K562 (cell line): ENCODE measurements at regions not wholly inside any gene's neighbourhood (a gene's known extent, or its start where the extent isn't known, plus 50 kb on each side); places are given as distances from the start of the nearest gene placed in this dataset.

ENCODE experiments used
- ATF1 ChIP-seq, 2 experiments: fragments of 450-650 bp in 1 of 2; IDR thresholded peaks; 2 replicates each; pipeline ENCODE4 v1.6.1; 2016; ENCODE audit warnings: missing compliant biosample characterization in 1 of 2, missing genetic modification characterization in 1 of 2
- CBX8 ChIP-seq: fragments of 200-600 bp; sonication (generic); IDR thresholded peaks from 2 replicates; pipeline ENCODE4 v1.6.1; 2012; ENCODE audit warnings: borderline replicate concordance, mixed run types, low read depth, mild to moderate bottlenecking, moderate library complexity, mixed read lengths, low read length, control low read depth, inconsistent platforms; ENCODE audit not compliant: poor library complexity, severe bottlenecking; ENCODE audit errors: extremely low read depth
- E2F6 ChIP-seq, 2 experiments: IDR thresholded peaks; 2 replicates each; pipeline ENCODE4 v1.6.1; 2011; ENCODE audit warnings: borderline replicate concordance in 1 of 2, control low read depth in 1 of 2, low read depth in 1 of 2, low read length in 1 of 2, mild to moderate bottlenecking in 1 of 2, mixed read lengths in 1 of 2, moderate library complexity in 1 of 2; ENCODE audit not compliant: insufficient read depth in 1 of 2, insufficient read length in 1 of 2, poor library complexity in 1 of 2, severe bottlenecking in 1 of 2; ENCODE audit errors: extremely low read depth in 1 of 2
- FOXA1 ChIP-seq: fragments of 450-650 bp; IDR thresholded peaks from 2 replicates; pipeline ENCODE4 v1.6.1; 2016; ENCODE audit warnings: mild to moderate bottlenecking, borderline replicate concordance
- GABPA ChIP-seq: fragments of 200-800 bp; sonication (Bioruptor generic); conservative IDR thresholded peaks from 2 replicates; pipeline ENCODE4 v1.6.1; 2016; ENCODE audit warnings: low read depth, missing genetic modification characterization, missing compliant biosample characterization
- JUNB ChIP-seq: fragments of 450-650 bp; formaldehyde crosslinking; conservative IDR thresholded peaks from 2 replicates; pipeline ENCODE4 v1.4.0; 2020; ENCODE audit warnings: mild to moderate bottlenecking
- NCOA2 ChIP-seq, 2 experiments: fragments of 450-650 bp; IDR thresholded peaks; 2 replicates each; pipeline ENCODE4 v1.6.1; 2018; ENCODE audit warnings: mild to moderate bottlenecking in 2 of 2, moderate library complexity in 1 of 2; ENCODE audit not compliant: partially characterized antibody in 2 of 2
- YBX1 ChIP-seq: fragments of 450-650 bp; IDR thresholded peaks from 2 replicates; pipeline ENCODE4 v1.7.1; 2016; ENCODE audit warnings: mild to moderate bottlenecking
- ZNF274 ChIP-seq: IDR thresholded peaks from 2 replicates; pipeline ENCODE4 v1.6.1; 2011; ENCODE audit warnings: low read depth, mild to moderate bottlenecking, low read length, moderate library complexity, borderline replicate concordance
- ZNF316 ChIP-seq: fragments of 450-650 bp; IDR thresholded peaks from 2 replicates; pipeline ENCODE4 v1.6.1; 2016
- TF ChIP-seq, protein P1 (sequence below), 3 experiments: IDR thresholded peaks in 2 of 3; conservative IDR thresholded peaks in 1 of 3; 2 replicates each; pipeline ENCODE4 v1.5.1; 2011 to 2012; ENCODE audit warnings: low read length in 3 of 3, mild to moderate bottlenecking in 3 of 3, control low read depth in 2 of 3, improper control_type of control experiment in 1 of 3, inconsistent platforms in 1 of 3, low read depth in 1 of 3, mixed read lengths in 1 of 3, moderate library complexity in 1 of 3; ENCODE audit not compliant: insufficient read depth in 2 of 3
- TF ChIP-seq, protein P2 (sequence below): sonication (generic); formaldehyde crosslinking; IDR thresholded peaks from 2 replicates; pipeline ENCODE4 v1.8.1; 2023; ENCODE audit warnings: mild to moderate bottlenecking, missing genetic modification reagents
- TF ChIP-seq, protein P3 (sequence below): sonication (generic); formaldehyde crosslinking; IDR thresholded peaks from 2 replicates; pipeline ENCODE4 v1.9.0; 2022; ENCODE audit warnings: mild to moderate bottlenecking, missing genetic modification reagents

- no peak for TF ChIP-seq YBX1
- no peak for TF ChIP-seq JUNB (CRISPR knock-in tag)
- TF ChIP-seq, protein P1, sequence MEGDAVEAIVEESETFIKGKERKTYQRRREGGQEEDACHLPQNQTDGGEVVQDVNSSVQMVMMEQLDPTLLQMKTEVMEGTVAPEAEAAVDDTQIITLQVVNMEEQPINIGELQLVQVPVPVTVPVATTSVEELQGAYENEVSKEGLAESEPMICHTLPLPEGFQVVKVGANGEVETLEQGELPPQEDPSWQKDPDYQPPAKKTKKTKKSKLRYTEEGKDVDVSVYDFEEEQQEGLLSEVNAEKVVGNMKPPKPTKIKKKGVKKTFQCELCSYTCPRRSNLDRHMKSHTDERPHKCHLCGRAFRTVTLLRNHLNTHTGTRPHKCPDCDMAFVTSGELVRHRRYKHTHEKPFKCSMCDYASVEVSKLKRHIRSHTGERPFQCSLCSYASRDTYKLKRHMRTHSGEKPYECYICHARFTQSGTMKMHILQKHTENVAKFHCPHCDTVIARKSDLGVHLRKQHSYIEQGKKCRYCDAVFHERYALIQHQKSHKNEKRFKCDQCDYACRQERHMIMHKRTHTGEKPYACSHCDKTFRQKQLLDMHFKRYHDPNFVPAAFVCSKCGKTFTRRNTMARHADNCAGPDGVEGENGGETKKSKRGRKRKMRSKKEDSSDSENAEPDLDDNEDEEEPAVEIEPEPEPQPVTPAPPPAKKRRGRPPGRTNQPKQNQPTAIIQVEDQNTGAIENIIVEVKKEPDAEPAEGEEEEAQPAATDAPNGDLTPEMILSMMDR (IDR thresholded peaks at IDR 0.05 in 2 of 3, conservative IDR thresholded peaks at IDR 0.05 in 1 of 3; ENCODE audit: insufficient read depth in 2 of 3, low read depth in 1 of 3, low read length in 3 of 3), result no peak
- no peak for TF ChIP-seq ATF1 (CRISPR knock-in tag; IDR thresholded peaks at IDR 0.05)
- TF ChIP-seq ATF1 (tag; IDR thresholded peaks at IDR 0.05), result no peak
- TF ChIP-seq CBX8, result no peak
- TF ChIP-seq, protein P2, sequence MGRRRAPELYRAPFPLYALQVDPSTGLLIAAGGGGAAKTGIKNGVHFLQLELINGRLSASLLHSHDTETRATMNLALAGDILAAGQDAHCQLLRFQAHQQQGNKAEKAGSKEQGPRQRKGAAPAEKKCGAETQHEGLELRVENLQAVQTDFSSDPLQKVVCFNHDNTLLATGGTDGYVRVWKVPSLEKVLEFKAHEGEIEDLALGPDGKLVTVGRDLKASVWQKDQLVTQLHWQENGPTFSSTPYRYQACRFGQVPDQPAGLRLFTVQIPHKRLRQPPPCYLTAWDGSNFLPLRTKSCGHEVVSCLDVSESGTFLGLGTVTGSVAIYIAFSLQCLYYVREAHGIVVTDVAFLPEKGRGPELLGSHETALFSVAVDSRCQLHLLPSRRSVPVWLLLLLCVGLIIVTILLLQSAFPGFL (CRISPR knock-in tag), result no peak
- no peak for TF ChIP-seq FOXA1
- no peak for TF ChIP-seq ZNF316
- TF ChIP-seq GABPA (tag), result no peak
- no peak for TF ChIP-seq E2F6 (IDR thresholded peaks at IDR 0.05; ENCODE audit: borderline replicate concordance in 1 of 2, extremely low read depth in 1 of 2, insufficient read depth in 1 of 2, insufficient read length in 1 of 2, low read depth in 1 of 2, low read length in 1 of 2, poor library complexity in 1 of 2, severe bottlenecking in 1 of 2)
- no peak for TF ChIP-seq ZNF274
- TF ChIP-seq, protein P3, sequence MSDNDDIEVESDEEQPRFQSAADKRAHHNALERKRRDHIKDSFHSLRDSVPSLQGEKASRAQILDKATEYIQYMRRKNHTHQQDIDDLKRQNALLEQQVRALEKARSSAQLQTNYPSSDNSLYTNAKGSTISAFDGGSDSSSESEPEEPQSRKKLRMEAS (CRISPR knock-in tag), result no peak
- TF ChIP-seq NCOA2 (IDR thresholded peaks at IDR 0.05; ENCODE audit: partially characterized antibody in 2 of 2), result no peak
These were observed 139.9 kb downstream of the TDRD15 start for GRCh38 chr2:21263622-21264021.
